HCT116 (cell line): ENCODE measurements at regions not wholly inside any gene's neighbourhood (a gene's known extent, or its start where the extent isn't known, plus 50 kb on each side); places are given as distances from the start of the nearest gene placed in this dataset.

Source experiments
- ATAC-seq: fragments of 200-7000 bp; cut with Tn5 transposase; 2 replicates; pipeline ENCODE4 v1.9.1; 2020; ENCODE audit warnings: mild to moderate bottlenecking, moderate library complexity
- BruUV-seq: library from RNA; stranded (reverse); fragments of 400-500 nt; replicated peaks from 2 replicates; lab custom pipeline; 2021; lab: Mats Ljungman, UMichigan
- CTCF ChIA-PET: fragments of 300-600 bp; sonication (Branson Sonifier 250); formaldehyde crosslinking; loops from one replicate; lab custom pipeline; 2021; ENCODE audit warnings: antibody characterized with exemption; lab: Charles Lee
- POLR2A ChIA-PET: fragments of 300-600, 350-600 bp; sonication (Branson Sonifier 250); formaldehyde crosslinking; loops from one replicate; lab custom pipeline; 2021; ENCODE audit warnings: antibody characterized with exemption; lab: Charles Lee
- RAD21 ChIA-PET, 2 experiments: fragments of 300-600 bp; sonication (Branson Sonifier 250); formaldehyde crosslinking; loops; one replicate each; lab custom pipeline; 2023; ENCODE audit warnings: low total read pairs in 2 of 2; ENCODE audit not compliant: uncharacterized antibody in 2 of 2, unreplicated experiment in 2 of 2, low non-redundant PET in 1 of 2; lab: Charles Lee
- DNase-seq: peaks from one replicate; pipeline ENCODE4 v3.0.0-alpha.2; 2010; ENCODE audit warnings: low read depth, low spot score
- H2AFZ ChIP-seq: fragments of 200-600 bp; shearing (Covaris generic), sonication (generic); 2 replicates; pipeline ENCODE4 v1.6.1; 2017; ENCODE audit warnings: low read depth, mixed run types, mixed read lengths, antibody characterized with exemption, low read length; ENCODE audit not compliant: poor library complexity, severe bottlenecking
- H3K27ac ChIP-seq: 2 replicates; pipeline ENCODE4 v1.5.1; 2012; ENCODE audit warnings: low read depth, low read length
- H3K27me3 ChIP-seq: fragments of 200-600 bp; sonication (generic); 2 replicates; pipeline ENCODE4 v1.6.1; 2016; ENCODE audit warnings: mixed run types, low read length, mixed read lengths; ENCODE audit not compliant: insufficient read depth
- H3K36me3 ChIP-seq, 2 experiments: fragments of 200-500 bp in 1 of 2; fragments of 200-600 bp in 1 of 2; sonication (Bioruptor generic) in 1 of 2; sonication (generic) in 1 of 2; 2 replicates each; pipeline versions ENCODE4 v1.5.1 to v1.6.1; 2014 to 2016; ENCODE audit warnings: low read length in 2 of 2, inconsistent platforms in 1 of 2, mixed read lengths in 1 of 2, mixed run types in 1 of 2; ENCODE audit not compliant: insufficient read depth in 2 of 2, control insufficient read depth in 1 of 2
- H3K4me1 ChIP-seq, 2 experiments: fragments of 200-600 bp in 1 of 2; sonication (generic) in 1 of 2; 2 replicates each; pipeline versions ENCODE4 v1.5.1 to v1.6.1; 2012 to 2017; ENCODE audit warnings: low read length in 2 of 2, inconsistent platforms in 1 of 2, mild to moderate bottlenecking in 1 of 2, mixed read lengths in 1 of 2, mixed run types in 1 of 2, moderate library complexity in 1 of 2; ENCODE audit not compliant: insufficient read depth in 2 of 2, control insufficient read depth in 1 of 2
- H3K4me2 ChIP-seq: fragments of 200-600 bp; sonication (generic); 2 replicates; pipeline ENCODE4 v1.6.1; 2017; ENCODE audit warnings: mixed run types, low read length, mixed read lengths
- H3K4me3 ChIP-seq, 2 experiments: fragments of 200-600 bp in 1 of 2; sonication (generic) in 1 of 2; replicated peaks in 1 of 2; 2 replicates each; pipeline ENCODE4 v1.5.1; 2011 to 2016; ENCODE audit warnings: low read length in 2 of 2, control low read depth in 1 of 2, low read depth in 1 of 2, mild to moderate bottlenecking in 1 of 2, mixed read lengths in 1 of 2, mixed run types in 1 of 2
- H3K79me2 ChIP-seq: fragments of 200-600 bp; sonication (generic); 2 replicates; pipeline ENCODE4 v1.6.1; 2017; ENCODE audit warnings: mild to moderate bottlenecking, mixed run types, low read length, moderate library complexity, mixed read lengths; ENCODE audit not compliant: insufficient read depth
- H3K9ac ChIP-seq: fragments of 200-600 bp; sonication (generic); 2 replicates; pipeline ENCODE4 v1.6.1; 2016; ENCODE audit warnings: low read length, mixed read lengths
- H3K9me2 ChIP-seq: fragments of 200-600 bp; sonication (generic), shearing (Covaris generic); 2 replicates; pipeline ENCODE4 v1.6.1; 2017; ENCODE audit warnings: mixed run types, mild to moderate bottlenecking, moderate library complexity; ENCODE audit not compliant: insufficient read depth
- H3K9me3 ChIP-seq, 2 experiments: fragments of 200-500 bp in 1 of 2; fragments of 200-600 bp in 1 of 2; sonication (Bioruptor generic) in 1 of 2; sonication (generic) in 1 of 2; 2 replicates each; pipeline ENCODE4 v1.6.1; 2014 to 2017; ENCODE audit warnings: low read length in 2 of 2, mixed read lengths in 2 of 2, inconsistent platforms in 1 of 2, low read depth in 1 of 2, mild to moderate bottlenecking in 1 of 2, mixed run types in 1 of 2, moderate library complexity in 1 of 2; ENCODE audit not compliant: control insufficient read depth in 1 of 2, insufficient read depth in 1 of 2
- H4K20me1 ChIP-seq: fragments of 200-600 bp; sonication (generic), shearing (Covaris generic); 2 replicates; pipeline ENCODE4 v1.6.1; 2017; ENCODE audit warnings: mixed run types, mild to moderate bottlenecking, moderate library complexity; ENCODE audit not compliant: insufficient read depth
- CEBPB ChIP-seq: IDR thresholded peaks from 2 replicates; pipeline ENCODE4 v1.6.1; 2012; ENCODE audit warnings: low read depth
- EGR1 ChIP-seq: IDR thresholded peaks from 2 replicates; pipeline ENCODE4 v1.6.1; 2012; ENCODE audit warnings: low read depth
- EZH2 ChIP-seq: fragments of 200-600 bp; sonication (generic); IDR thresholded peaks from 2 replicates; pipeline ENCODE4 v1.6.1; 2017; ENCODE audit warnings: antibody characterized with exemption, mixed run types
- EZH2phosphoT487 ChIP-seq: fragments of 200-600 bp; IDR thresholded peaks from 2 replicates; pipeline ENCODE4 v1.6.1; 2018; ENCODE audit warnings: antibody characterized with exemption, borderline replicate concordance
- JUND ChIP-seq: IDR thresholded peaks from 2 replicates; pipeline ENCODE4 v1.6.1; 2012
- POLR2A ChIP-seq: IDR thresholded peaks from 2 replicates; pipeline ENCODE4 v1.7.0; 2011; ENCODE audit warnings: borderline replicate concordance; ENCODE audit not compliant: insufficient read depth, insufficient read length; ENCODE audit errors: extremely low read depth
- POLR2AphosphoS5 ChIP-seq: IDR thresholded peaks from 2 replicates; pipeline ENCODE4 v1.6.1; 2011; ENCODE audit warnings: mild to moderate bottlenecking, low read depth, low read length, moderate library complexity
- RAD21 ChIP-seq: IDR thresholded peaks from 2 replicates; pipeline ENCODE4 v1.6.1; 2012; ENCODE audit warnings: low read depth, mild to moderate bottlenecking
- SIN3A ChIP-seq: IDR thresholded peaks from 2 replicates; pipeline ENCODE4 v1.6.1; 2012; ENCODE audit warnings: low read depth
- SP1 ChIP-seq: IDR thresholded peaks from 2 replicates; pipeline ENCODE4 v1.6.1; 2012; ENCODE audit warnings: low read depth
- SRF ChIP-seq: IDR thresholded peaks from 2 replicates; pipeline ENCODE4 v1.6.1; 2012; ENCODE audit warnings: low read depth
- TCF7L2 ChIP-seq: IDR thresholded peaks from 2 replicates; pipeline ENCODE4 v1.7.0; 2011; ENCODE audit warnings: borderline replicate concordance, inconsistent platforms; ENCODE audit not compliant: insufficient read depth, insufficient read length; ENCODE audit errors: extremely low read depth
- ZFX ChIP-seq: fragments of 450-650 bp; IDR thresholded peaks from 2 replicates; pipeline ENCODE4 v1.6.1; 2017
- ZNF274 ChIP-seq: fragments of 200-500 bp; sonication (Bioruptor generic); IDR thresholded peaks from 2 replicates; pipeline ENCODE4 v1.6.1; 2014; ENCODE audit warnings: mild to moderate bottlenecking, low read depth, low read length, inconsistent platforms
- intact Hi-C: fragments of 100-400 bp; cut with micrococcal nuclease; formaldehyde crosslinking; loops from 2 replicates; pipeline ENCODE4 v1.10.0; 2022
- TF ChIP-seq, protein P1 (sequence below): IDR thresholded peaks from 2 replicates; pipeline ENCODE4 v1.6.1; 2012; ENCODE audit warnings: low read depth
- TF ChIP-seq, protein P2 (sequence below), 3 experiments: fragments of 200-600 bp in 1 of 3; sonication (generic) in 1 of 3; IDR thresholded peaks in 2 of 3; conservative IDR thresholded peaks in 1 of 3; 2 replicates each; pipeline ENCODE4 v1.5.1; 2012 to 2017; ENCODE audit warnings: low read depth in 2 of 3, low read length in 2 of 3, antibody characterized with exemption in 1 of 3, borderline replicate concordance in 1 of 3, control low read depth in 1 of 3, mild to moderate bottlenecking in 1 of 3, mixed read lengths in 1 of 3, mixed run types in 1 of 3, moderate library complexity in 1 of 3; ENCODE audit not compliant: insufficient read depth in 1 of 3
- TF ChIP-seq, protein P3 (sequence below): IDR thresholded peaks from 2 replicates; pipeline ENCODE4 v1.6.1; 2012
- TF ChIP-seq, protein P4 (sequence below): IDR thresholded peaks from 2 replicates; pipeline ENCODE4 v1.6.1; 2011; ENCODE audit warnings: mild to moderate bottlenecking, low read length, moderate library complexity; ENCODE audit not compliant: insufficient replicate concordance; ENCODE audit errors: extremely low read depth

DNA sequence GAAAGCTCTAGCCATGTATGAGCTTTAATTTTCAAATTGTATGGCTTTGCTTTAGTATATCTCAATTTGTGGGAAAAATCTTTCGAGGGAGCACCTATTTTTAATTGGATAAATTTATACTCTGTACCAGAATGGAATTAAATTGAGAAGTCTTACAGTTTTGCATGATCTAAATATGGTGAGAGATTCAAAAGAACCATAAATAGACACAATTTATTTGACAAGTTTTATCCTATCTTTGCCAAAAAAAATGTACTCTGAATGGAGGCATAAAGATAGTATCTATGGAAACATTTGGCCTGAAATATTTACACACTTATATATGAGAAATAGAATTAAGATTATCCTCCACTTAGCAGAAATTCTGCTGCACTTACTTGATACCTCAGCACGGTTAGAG lies 238.4 kb downstream of the NDUFA10 start:
- Histone ChIP-seq H3K9me3 (no peaks in the 10 kb centered on the region), H3K4me2 (no peak overlapping the region), H3K4me1 (no peaks in the 10 kb centered on the region), H2AFZ (no peak overlapping the region), H3K27ac (no peak overlapping the region), H3K36me3 (no peaks in the 10 kb centered on the region), H3K79me2 (no peaks in the 10 kb centered on the region), H3K9ac (no peak overlapping the region), H3K9me2 (no peaks in the 10 kb centered on the region), H3K4me3 (no peak overlapping the region), H4K20me1 (no peaks in the 10 kb centered on the region; the same call in 1 of the 2 replicates), H3K27me3 (0 out of 2 replicates have a peak, but pooled peaks cover 3% of the 10 kb centered on the region)
- DNase-seq (no peak), ATAC-seq (no peak)
- ChIA-PET RAD21 (no interaction called here), POLR2A (no interaction called here), CTCF (no interaction called here)
- intact Hi-C loops = no loop called here
- no TSS peak for BruUV-seq
- TF ChIP-seq SRF (no peak), EZH2phosphoT487 (no peak), ZNF274 (no peak), EZH2 (no peak), SP1 (no peak), EGR1 (no peak), POLR2A (no peak), SIN3A (no peak), RAD21 (no peak), POLR2AphosphoS5 (no peak), CEBPB (no peak), ZFX (no peak), TCF7L2 (no peak), JUND (no peak)
- TF ChIP-seq, protein P1, sequence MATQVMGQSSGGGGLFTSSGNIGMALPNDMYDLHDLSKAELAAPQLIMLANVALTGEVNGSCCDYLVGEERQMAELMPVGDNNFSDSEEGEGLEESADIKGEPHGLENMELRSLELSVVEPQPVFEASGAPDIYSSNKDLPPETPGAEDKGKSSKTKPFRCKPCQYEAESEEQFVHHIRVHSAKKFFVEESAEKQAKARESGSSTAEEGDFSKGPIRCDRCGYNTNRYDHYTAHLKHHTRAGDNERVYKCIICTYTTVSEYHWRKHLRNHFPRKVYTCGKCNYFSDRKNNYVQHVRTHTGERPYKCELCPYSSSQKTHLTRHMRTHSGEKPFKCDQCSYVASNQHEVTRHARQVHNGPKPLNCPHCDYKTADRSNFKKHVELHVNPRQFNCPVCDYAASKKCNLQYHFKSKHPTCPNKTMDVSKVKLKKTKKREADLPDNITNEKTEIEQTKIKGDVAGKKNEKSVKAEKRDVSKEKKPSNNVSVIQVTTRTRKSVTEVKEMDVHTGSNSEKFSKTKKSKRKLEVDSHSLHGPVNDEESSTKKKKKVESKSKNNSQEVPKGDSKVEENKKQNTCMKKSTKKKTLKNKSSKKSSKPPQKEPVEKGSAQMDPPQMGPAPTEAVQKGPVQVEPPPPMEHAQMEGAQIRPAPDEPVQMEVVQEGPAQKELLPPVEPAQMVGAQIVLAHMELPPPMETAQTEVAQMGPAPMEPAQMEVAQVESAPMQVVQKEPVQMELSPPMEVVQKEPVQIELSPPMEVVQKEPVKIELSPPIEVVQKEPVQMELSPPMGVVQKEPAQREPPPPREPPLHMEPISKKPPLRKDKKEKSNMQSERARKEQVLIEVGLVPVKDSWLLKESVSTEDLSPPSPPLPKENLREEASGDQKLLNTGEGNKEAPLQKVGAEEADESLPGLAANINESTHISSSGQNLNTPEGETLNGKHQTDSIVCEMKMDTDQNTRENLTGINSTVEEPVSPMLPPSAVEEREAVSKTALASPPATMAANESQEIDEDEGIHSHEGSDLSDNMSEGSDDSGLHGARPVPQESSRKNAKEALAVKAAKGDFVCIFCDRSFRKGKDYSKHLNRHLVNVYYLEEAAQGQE = no peak
- TF ChIP-seq, protein P2, sequence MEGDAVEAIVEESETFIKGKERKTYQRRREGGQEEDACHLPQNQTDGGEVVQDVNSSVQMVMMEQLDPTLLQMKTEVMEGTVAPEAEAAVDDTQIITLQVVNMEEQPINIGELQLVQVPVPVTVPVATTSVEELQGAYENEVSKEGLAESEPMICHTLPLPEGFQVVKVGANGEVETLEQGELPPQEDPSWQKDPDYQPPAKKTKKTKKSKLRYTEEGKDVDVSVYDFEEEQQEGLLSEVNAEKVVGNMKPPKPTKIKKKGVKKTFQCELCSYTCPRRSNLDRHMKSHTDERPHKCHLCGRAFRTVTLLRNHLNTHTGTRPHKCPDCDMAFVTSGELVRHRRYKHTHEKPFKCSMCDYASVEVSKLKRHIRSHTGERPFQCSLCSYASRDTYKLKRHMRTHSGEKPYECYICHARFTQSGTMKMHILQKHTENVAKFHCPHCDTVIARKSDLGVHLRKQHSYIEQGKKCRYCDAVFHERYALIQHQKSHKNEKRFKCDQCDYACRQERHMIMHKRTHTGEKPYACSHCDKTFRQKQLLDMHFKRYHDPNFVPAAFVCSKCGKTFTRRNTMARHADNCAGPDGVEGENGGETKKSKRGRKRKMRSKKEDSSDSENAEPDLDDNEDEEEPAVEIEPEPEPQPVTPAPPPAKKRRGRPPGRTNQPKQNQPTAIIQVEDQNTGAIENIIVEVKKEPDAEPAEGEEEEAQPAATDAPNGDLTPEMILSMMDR (IDR thresholded peaks at IDR 0.05 in 2 of 3, conservative IDR thresholded peaks at IDR 0.05 in 1 of 3; ENCODE audit: borderline replicate concordance in 1 of 3, insufficient read depth in 1 of 3, low read depth in 2 of 3, low read length in 2 of 3) = no peak
- TF ChIP-seq, protein P3, sequence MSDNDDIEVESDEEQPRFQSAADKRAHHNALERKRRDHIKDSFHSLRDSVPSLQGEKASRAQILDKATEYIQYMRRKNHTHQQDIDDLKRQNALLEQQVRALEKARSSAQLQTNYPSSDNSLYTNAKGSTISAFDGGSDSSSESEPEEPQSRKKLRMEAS = no peak
- TF ChIP-seq, protein P4, sequence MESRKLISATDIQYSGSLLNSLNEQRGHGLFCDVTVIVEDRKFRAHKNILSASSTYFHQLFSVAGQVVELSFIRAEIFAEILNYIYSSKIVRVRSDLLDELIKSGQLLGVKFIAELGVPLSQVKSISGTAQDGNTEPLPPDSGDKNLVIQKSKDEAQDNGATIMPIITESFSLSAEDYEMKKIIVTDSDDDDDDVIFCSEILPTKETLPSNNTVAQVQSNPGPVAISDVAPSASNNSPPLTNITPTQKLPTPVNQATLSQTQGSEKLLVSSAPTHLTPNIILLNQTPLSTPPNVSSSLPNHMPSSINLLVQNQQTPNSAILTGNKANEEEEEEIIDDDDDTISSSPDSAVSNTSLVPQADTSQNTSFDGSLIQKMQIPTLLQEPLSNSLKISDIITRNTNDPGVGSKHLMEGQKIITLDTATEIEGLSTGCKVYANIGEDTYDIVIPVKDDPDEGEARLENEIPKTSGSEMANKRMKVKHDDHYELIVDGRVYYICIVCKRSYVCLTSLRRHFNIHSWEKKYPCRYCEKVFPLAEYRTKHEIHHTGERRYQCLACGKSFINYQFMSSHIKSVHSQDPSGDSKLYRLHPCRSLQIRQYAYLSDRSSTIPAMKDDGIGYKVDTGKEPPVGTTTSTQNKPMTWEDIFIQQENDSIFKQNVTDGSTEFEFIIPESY = no peak
